OCI-LY3 (cell line): ENCODE measurements at regions not wholly inside any gene's neighbourhood (a gene's known extent, or its start where the extent isn't known, plus 50 kb on each side); places are given as distances from the start of the nearest gene placed in this dataset.

ENCODE experiments used
- H2AFZ ChIP-seq: fragments of 200-600, 300-600 bp; shearing (Covaris generic); 2 replicates; pipeline ENCODE4 v1.6.0; 2014; ENCODE audit warnings: antibody characterized with exemption, low read depth, low read length
- H3K27ac ChIP-seq: fragments of 200-600, 300-600 bp; sonication (generic); 2 replicates; pipeline ENCODE4 v1.5.1; 2014; ENCODE audit warnings: mild to moderate bottlenecking, low read length, moderate library complexity, mixed read lengths
- H3K27me3 ChIP-seq: fragments of 200-600, 300-600 bp; sonication (generic); 2 replicates; pipeline ENCODE4 v1.6.1; 2014; ENCODE audit warnings: low read depth, low read length, mixed read lengths
- H3K36me3 ChIP-seq: fragments of 200-600, 300-600 bp; sonication (generic); replicated peaks from 2 replicates; pipeline ENCODE3; 2014; ENCODE audit warnings: low read depth, low read length, mixed read lengths
- H3K4me1 ChIP-seq: fragments of 300-600, 200-600 bp; sonication (generic); 2 replicates; pipeline ENCODE4 v1.6.1; 2014; ENCODE audit warnings: low read length, mixed read lengths
- H3K4me2 ChIP-seq: fragments of 200-600, 300-600 bp; sonication (generic); 2 replicates; pipeline ENCODE4 v1.6.1; 2014; ENCODE audit warnings: low read length, mixed read lengths
- H3K4me3 ChIP-seq: fragments of 300-600, 200-600 bp; sonication (generic); 2 replicates; pipeline ENCODE4 v1.5.1; 2014; ENCODE audit warnings: antibody characterized with exemption, mild to moderate bottlenecking, low read length, moderate library complexity
- H3K79me2 ChIP-seq: fragments of 300-600, 200-600 bp; shearing (Covaris generic); 2 replicates; pipeline ENCODE4 v1.6.1; 2014; ENCODE audit warnings: mild to moderate bottlenecking, low read length, mixed read lengths
- H3K9ac ChIP-seq: fragments of 300-600, 200-600 bp; shearing (Covaris generic); 2 replicates; pipeline ENCODE4 v1.6.0; 2014; ENCODE audit warnings: mild to moderate bottlenecking, low read length, moderate library complexity
- H3K9me3 ChIP-seq: fragments of 200-600, 300-600 bp; shearing (Covaris generic); 2 replicates; pipeline ENCODE4 v1.6.1; 2014; ENCODE audit warnings: low read length, mixed read lengths; ENCODE audit not compliant: insufficient read depth
- H4K20me1 ChIP-seq: fragments of 200-600, 300-600 bp; sonication (generic); 2 replicates; pipeline ENCODE4 v1.6.1; 2016; ENCODE audit warnings: low read length, mixed read lengths; ENCODE audit not compliant: insufficient read depth
- EZH2phosphoT487 ChIP-seq: fragments of 200-600 bp; shearing (Covaris generic); IDR thresholded peaks from 2 replicates; pipeline ENCODE4 v1.6.1; 2018; ENCODE audit warnings: antibody characterized with exemption, mixed run types, low read depth
- TF ChIP-seq, protein P1 (sequence below): fragments of 200-600, 300-600 bp; sonication (generic); IDR thresholded peaks from 2 replicates; pipeline ENCODE4 v1.5.1; 2014; ENCODE audit warnings: antibody characterized with exemption, low read length, low read depth

GRCh38 chr14:84435820-84436324, 1094.1 kb upstream of the FLRT2 start:
- no peak overlapping the region for H3K27ac ChIP-seq
- H3K9me3 ChIP-seq, result no peaks in the 10 kb centered on the region
- no peak overlapping the region for H3K4me3 ChIP-seq
- no peak overlapping the region for H3K9ac ChIP-seq
- no peaks in the 10 kb centered on the region for H3K36me3 ChIP-seq
- H2AFZ ChIP-seq, result no peak overlapping the region
- no peaks in the 10 kb centered on the region for H4K20me1 ChIP-seq
- H3K79me2 ChIP-seq, result no peaks in the 10 kb centered on the region
- H3K27me3 ChIP-seq, result no peaks in the 10 kb centered on the region
- no peak for TF ChIP-seq EZH2phosphoT487
- TF ChIP-seq, protein P1, sequence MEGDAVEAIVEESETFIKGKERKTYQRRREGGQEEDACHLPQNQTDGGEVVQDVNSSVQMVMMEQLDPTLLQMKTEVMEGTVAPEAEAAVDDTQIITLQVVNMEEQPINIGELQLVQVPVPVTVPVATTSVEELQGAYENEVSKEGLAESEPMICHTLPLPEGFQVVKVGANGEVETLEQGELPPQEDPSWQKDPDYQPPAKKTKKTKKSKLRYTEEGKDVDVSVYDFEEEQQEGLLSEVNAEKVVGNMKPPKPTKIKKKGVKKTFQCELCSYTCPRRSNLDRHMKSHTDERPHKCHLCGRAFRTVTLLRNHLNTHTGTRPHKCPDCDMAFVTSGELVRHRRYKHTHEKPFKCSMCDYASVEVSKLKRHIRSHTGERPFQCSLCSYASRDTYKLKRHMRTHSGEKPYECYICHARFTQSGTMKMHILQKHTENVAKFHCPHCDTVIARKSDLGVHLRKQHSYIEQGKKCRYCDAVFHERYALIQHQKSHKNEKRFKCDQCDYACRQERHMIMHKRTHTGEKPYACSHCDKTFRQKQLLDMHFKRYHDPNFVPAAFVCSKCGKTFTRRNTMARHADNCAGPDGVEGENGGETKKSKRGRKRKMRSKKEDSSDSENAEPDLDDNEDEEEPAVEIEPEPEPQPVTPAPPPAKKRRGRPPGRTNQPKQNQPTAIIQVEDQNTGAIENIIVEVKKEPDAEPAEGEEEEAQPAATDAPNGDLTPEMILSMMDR, result no peak
- H3K4me1 ChIP-seq, result no peaks in the 10 kb centered on the region
- H3K4me2 ChIP-seq, result no peak overlapping the region

GRCh38 chr14:84436528-84436927, 1093.4 kb upstream of the FLRT2 start:
- H3K36me3 ChIP-seq, result no peaks in the 10 kb centered on the region
- H3K4me2 ChIP-seq, result no peak overlapping the region
- no peaks in the 10 kb centered on the region for H3K9me3 ChIP-seq
- no peak overlapping the region for H2AFZ ChIP-seq
- H3K79me2 ChIP-seq, result no peaks in the 10 kb centered on the region
- no peak overlapping the region for H3K27ac ChIP-seq
- no peaks in the 10 kb centered on the region for H3K27me3 ChIP-seq
- no peak for TF ChIP-seq EZH2phosphoT487
- TF ChIP-seq, protein P1, result no peak
- no peak overlapping the region for H3K4me3 ChIP-seq
- H3K9ac ChIP-seq, result no peak overlapping the region
- H3K4me1 ChIP-seq, result no peaks in the 10 kb centered on the region
- H4K20me1 ChIP-seq, result no peaks in the 10 kb centered on the region

- Histone ChIP-seq H3K27ac (no peak overlapping the region), H3K9ac (no peak overlapping the region), H3K4me2 (no peak overlapping the region), H4K20me1 (no peaks in the 10 kb centered on the region), H3K9me3 (no peaks in the 10 kb centered on the region), H3K79me2 (no peaks in the 10 kb centered on the region), H3K27me3 (no peaks in the 10 kb centered on the region), H3K4me3 (no peak overlapping the region), H3K4me1 (no peaks in the 10 kb centered on the region), H2AFZ (no peak overlapping the region), H3K36me3 (no peaks in the 10 kb centered on the region)
- no peak for TF ChIP-seq EZH2phosphoT487
- TF ChIP-seq, protein P1, result no peak
Measured at GRCh38 chr14:84442521-84442920, 1087.4 kb upstream of the FLRT2 start.

GRCh38 chr14:84445486-84445885, 1084.5 kb upstream of the FLRT2 start:
- H3K27me3 ChIP-seq, result no peaks in the 10 kb centered on the region
- H2AFZ ChIP-seq, result no peak overlapping the region
- no peak overlapping the region for H3K27ac ChIP-seq
- no peaks in the 10 kb centered on the region for H3K36me3 ChIP-seq
- TF ChIP-seq, protein P1, result no peak
- no peak for TF ChIP-seq EZH2phosphoT487
- H3K4me1 ChIP-seq, result no peaks in the 10 kb centered on the region
- no peak overlapping the region for H3K4me2 ChIP-seq
- no peaks in the 10 kb centered on the region for H4K20me1 ChIP-seq
- no peak overlapping the region for H3K4me3 ChIP-seq
- H3K79me2 ChIP-seq, result no peaks in the 10 kb centered on the region
- H3K9me3 ChIP-seq, result no peaks in the 10 kb centered on the region
- no peak overlapping the region for H3K9ac ChIP-seq
